ENCODE measurements at regions not wholly inside any gene's neighbourhood (a gene's known extent, or its start where the extent isn't known, plus 50 kb on each side); places are given as distances from the start of the nearest gene placed in this dataset.

DNA sequence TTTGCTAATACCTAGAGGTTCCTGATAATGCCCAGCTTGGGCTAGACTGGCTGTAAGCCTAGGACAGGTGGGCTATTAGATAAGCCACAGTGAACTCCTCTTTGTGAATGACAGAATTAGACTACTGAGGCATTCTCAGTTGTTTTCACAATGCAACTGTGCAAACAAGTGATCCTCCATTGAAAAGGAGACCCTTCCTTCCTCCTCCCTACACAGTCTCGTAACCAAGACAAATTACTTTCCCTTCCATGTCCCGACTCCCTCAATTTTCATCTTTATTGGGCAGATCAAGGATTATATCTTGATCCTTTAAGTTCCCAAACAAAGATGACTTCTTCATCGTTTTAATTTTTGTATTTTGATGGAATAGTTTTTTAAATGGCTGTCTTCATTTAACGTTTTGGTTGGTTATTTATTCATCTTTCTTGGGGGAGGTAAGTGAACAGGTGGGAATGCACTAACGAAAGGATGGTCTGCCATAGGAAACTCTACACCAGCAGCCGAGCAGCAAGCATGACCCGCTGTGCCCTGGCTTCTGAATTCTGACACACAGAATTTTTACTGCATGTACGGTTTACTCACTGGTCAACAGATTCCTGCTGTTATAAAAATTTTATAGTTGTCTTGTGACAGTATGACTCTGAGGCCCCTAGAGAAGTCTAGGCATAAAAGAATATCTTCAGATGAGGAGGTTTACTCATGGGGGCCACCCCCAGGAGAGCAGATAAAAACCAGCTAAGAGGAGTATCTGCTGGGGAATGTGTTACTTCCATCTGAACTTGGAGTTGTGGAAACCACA, 137.5 kb upstream of the TUT7 start:
- Histone ChIP-seq H3K4me3 (no peak overlapping the region), H3K27ac (no peak overlapping the region), H3K9me3 (no peaks in the 10 kb centered on the region), H3K27me3 (replicated peaks in 1 of 7) (no peaks in the 10 kb centered on the region), H3K4me1 (no peaks in the 10 kb centered on the region), H3K36me3 (no peaks in the 10 kb centered on the region)
- intact Hi-C loops (cut with DNase I; ENCODE audit: low total_unique reads): no loop called here
- DNase-seq: no peak
- TF ChIP-seq POLR2A (IDR thresholded peaks at IDR 0.05) (no peak), POLR2AphosphoS5 (IDR thresholded peaks at IDR 0.05) (no peak)
- TF ChIP-seq, protein P1, sequence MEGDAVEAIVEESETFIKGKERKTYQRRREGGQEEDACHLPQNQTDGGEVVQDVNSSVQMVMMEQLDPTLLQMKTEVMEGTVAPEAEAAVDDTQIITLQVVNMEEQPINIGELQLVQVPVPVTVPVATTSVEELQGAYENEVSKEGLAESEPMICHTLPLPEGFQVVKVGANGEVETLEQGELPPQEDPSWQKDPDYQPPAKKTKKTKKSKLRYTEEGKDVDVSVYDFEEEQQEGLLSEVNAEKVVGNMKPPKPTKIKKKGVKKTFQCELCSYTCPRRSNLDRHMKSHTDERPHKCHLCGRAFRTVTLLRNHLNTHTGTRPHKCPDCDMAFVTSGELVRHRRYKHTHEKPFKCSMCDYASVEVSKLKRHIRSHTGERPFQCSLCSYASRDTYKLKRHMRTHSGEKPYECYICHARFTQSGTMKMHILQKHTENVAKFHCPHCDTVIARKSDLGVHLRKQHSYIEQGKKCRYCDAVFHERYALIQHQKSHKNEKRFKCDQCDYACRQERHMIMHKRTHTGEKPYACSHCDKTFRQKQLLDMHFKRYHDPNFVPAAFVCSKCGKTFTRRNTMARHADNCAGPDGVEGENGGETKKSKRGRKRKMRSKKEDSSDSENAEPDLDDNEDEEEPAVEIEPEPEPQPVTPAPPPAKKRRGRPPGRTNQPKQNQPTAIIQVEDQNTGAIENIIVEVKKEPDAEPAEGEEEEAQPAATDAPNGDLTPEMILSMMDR (IDR thresholded peaks at IDR 0.05 in 8 of 11, conservative IDR thresholded peaks at IDR 0.05 in 3 of 11): no peak
- 65 to 87% (median 77%) methylated on average over 8 of the region's 8 CpGs for WGBS, 5 donors

DNA sequence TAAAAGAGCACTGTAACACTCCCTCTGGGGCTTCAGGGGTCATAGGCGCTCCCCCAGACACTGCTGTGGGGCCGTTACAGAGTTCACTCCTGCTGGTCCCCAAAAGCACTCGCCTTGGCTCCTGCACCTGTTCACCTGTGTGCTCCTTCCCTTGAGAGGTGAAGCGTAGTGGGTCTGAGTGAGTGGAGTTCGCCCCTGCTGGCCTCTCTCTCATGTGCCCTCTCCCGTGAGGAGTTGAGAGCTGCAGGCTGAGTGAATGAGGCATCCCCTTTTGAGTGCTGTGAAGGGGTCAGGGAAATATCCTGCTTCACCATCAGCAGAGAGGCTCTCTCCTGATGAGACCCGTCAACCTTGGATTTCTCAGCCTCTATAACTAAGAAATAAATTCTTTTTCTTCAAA, 134.6 kb upstream of the TUT7 start:
- DNase-seq: no peak
- Histone ChIP-seq H3K9me3 (no peaks in the 10 kb centered on the region), H3K36me3 (no peaks in the 10 kb centered on the region), H3K4me3 (no peak overlapping the region), H3K27me3 (replicated peaks in 1 of 7) (no peaks in the 10 kb centered on the region), H3K27ac (no peak overlapping the region), H3K4me1 (no peaks in the 10 kb centered on the region)
- WGBS, 5 donors: 79 to 90% (median 85%) methylated on average over 6 to 7 of the region's 7 CpGs
- intact Hi-C loops (cut with DNase I; ENCODE audit: low total_unique reads): loop anchor here (5.0 kb wide), 1 partner anchor 834 kb away; no protein-coding TSS in a partner anchor
- TF ChIP-seq POLR2AphosphoS5 (IDR thresholded peaks at IDR 0.05) (no peak), POLR2A (IDR thresholded peaks at IDR 0.05) (no peak)
- TF ChIP-seq, protein P1 (IDR thresholded peaks at IDR 0.05 in 8 of 11, conservative IDR thresholded peaks at IDR 0.05 in 3 of 11): no peak

DNA sequence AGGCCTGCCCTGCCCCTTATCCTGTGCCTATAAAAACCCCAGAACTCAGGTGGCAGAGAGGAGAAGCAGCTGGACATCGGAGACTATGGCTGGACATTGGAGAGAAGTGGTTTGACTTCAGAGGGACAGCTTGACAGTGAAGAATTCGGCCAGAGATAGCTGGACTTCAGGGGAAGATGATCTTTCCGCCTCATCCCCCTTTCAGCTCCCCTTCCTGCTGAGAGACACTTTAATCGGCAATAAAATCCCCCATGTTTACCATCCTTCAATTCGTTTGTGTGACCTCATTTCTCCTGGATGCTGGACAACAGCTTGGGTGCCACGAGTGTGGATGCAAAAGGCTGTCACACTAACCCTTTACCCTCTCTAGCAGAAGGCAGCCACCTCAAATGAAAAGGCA, 134.1 kb upstream of the TUT7 start:
- WGBS, 5 donors: 75 to 87% (median 80%) methylated on average over 6 of the region's 6 CpGs
- no peaks in the 10 kb centered on the region for H3K9me3 ChIP-seq
- intact Hi-C loops (cut with DNase I; ENCODE audit: low total_unique reads): loop anchor here (5.0 kb wide), 1 partner anchor 834 kb away; no protein-coding TSS in a partner anchor
- no peak overlapping the region for H3K27ac ChIP-seq
- TF ChIP-seq POLR2AphosphoS5 (IDR thresholded peaks at IDR 0.05): no peak
- TF ChIP-seq POLR2A (IDR thresholded peaks at IDR 0.05): no peak
- TF ChIP-seq, protein P1 (IDR thresholded peaks at IDR 0.05 in 8 of 11, conservative IDR thresholded peaks at IDR 0.05 in 3 of 11): no peak
- H3K27me3 ChIP-seq (replicated peaks in 1 of 7): no peaks in the 10 kb centered on the region
- H3K36me3 ChIP-seq: no peaks in the 10 kb centered on the region
- no peaks in the 10 kb centered on the region for H3K4me1 ChIP-seq
- H3K4me3 ChIP-seq: no peak overlapping the region
- no peak for DNase-seq

DNA sequence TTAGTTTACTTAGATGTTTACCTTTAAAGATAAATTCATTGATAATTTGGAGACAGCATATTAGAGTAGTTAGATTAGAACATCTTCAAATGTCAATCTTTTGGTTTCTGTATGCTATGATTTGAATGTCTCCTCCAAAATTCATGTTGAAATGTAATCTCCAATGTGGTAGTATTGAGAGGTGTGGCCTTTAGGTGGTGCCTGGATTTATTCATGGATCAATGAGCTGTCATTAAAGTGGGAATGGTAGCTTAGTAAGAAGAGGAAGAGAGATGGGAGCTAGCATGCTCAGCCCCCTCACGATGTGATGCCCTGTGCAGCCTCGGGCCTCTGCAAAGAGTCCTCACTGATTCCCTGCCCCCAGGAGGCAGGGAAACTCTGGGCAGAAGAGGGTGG, 133.6 kb upstream of the TUT7 start:
- H3K9me3 ChIP-seq: no peaks in the 10 kb centered on the region
- H3K4me1 ChIP-seq: no peaks in the 10 kb centered on the region
- H3K27ac ChIP-seq: no peak overlapping the region
- no peaks in the 10 kb centered on the region for H3K27me3 ChIP-seq (replicated peaks in 1 of 7)
- H3K36me3 ChIP-seq: no peaks in the 10 kb centered on the region
- DNase-seq: no peak
- intact Hi-C loops (cut with DNase I; ENCODE audit: low total_unique reads): loop anchor here (5.0 kb wide), 1 partner anchor 834 kb away; no protein-coding TSS in a partner anchor
- WGBS, 5 donors: 69 to 93% (median 82%) methylated on average over 2 of the region's 2 CpGs
- TF ChIP-seq POLR2AphosphoS5 (IDR thresholded peaks at IDR 0.05) (no peak), POLR2A (IDR thresholded peaks at IDR 0.05) (no peak)
- TF ChIP-seq, protein P1 (IDR thresholded peaks at IDR 0.05 in 8 of 11, conservative IDR thresholded peaks at IDR 0.05 in 3 of 11): no peak
- no peak overlapping the region for H3K4me3 ChIP-seq

Data from spleen (tissue), 11 donors.